ELR (cell line): ENCODE measurements at regions not wholly inside any gene's neighbourhood (a gene's known extent, or its start where the extent isn't known, plus 50 kb on each side); places are given as distances from the start of the nearest gene placed in this dataset.
A peak's percentile ranks its signal among the peaks of the same experiment; 100 is the strongest.

Experiments
- DNase-seq: peaks from one replicate; pipeline ENCODE4 v3.0.0-alpha.2; 2015; ENCODE audit warnings: low read depth

- no peak for DNase-seq
Measured at GRCh38 chr7:155215576-155216325, 81.9 kb upstream of the INSIG1 start.

GRCh38 chr7:155216475-155217272, 81.0 kb upstream of the INSIG1 start:
- peak; percentile 49 for DNase-seq

DNA sequence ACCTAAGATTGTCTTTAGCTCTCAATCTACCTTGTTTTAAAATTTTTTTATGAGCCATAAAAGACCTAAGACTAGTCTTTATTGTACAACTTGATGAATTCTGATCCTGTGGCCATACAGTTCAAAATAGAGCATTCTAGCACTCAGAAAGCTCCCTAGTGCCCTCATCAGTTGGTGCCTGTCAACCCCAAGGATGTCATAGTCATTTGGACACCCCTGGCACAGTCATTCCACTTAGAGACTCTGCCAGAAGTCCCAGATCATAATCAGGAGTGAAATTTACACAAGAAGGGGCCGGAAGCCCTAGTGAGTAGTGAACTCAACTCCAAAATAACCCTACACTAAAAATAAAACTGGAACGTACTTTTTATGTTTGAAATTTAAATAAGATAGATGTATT, 80.0 kb upstream of the INSIG1 start:
- DNase-seq = no peak

DNA sequence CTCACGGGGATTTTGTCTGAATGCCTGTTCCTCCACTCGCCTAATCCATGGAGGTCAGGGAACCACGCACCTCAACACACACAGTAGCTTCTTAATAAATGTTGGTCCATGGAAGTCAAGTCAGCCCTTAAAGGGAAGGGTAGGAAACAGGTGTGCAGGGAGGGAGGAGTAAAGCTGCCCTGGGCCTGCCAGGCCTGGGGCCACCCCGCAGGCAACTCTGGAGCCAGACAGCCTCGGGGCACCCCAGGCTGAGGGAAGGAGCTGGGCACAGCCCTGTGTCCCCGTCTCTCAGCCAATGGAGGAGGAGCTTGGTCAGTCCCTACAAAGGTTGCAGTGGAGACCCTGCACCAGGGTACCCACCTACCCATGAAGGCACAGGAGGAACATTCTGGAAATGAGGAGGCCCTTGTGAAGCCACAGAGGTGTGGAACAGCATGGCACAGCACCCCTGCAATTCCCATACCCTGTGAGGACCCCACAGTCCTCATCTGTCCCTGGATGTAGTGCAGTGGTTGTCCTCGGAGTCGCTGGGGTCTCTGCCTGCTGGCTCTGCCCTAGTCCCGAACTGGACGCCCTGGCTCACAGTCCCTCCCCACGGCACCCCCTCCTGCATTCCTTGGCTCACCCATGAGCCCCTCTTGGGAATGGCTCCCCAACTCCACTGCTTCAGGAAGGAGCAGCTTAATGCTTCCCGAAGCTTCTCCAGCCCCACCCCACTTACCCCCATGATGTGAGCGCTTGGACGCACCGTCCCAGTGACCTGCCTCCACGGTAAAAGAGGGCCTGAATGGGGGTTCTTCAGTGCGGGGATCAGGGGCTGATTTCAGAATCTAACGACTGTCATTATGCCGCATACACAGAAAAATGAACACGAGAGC, 79.2 kb upstream of the INSIG1 start:
- no peak for DNase-seq

DNA sequence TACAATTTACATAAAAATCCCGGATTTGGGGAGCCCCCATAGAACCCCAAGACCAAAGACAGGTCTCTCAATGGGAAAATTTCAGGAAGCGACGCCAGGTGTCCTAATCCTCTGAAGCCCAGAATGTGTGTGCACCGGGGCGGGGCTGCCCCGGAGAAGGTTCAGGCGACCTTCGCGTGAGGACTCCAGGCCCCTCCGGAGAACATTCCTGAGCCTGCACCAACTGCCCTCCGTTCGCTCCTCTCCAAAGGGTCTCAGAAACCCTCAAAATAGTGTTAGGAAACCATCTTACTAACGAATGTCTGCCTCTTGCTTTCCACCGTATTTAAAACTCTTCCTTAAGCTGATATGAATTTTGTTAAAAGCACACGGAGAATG, 78.5 kb upstream of the INSIG1 start:
- no peak for DNase-seq

- DNase-seq = no peak
Measured at GRCh38 chr7:155219947-155220769, 77.5 kb upstream of the INSIG1 start.

DNA sequence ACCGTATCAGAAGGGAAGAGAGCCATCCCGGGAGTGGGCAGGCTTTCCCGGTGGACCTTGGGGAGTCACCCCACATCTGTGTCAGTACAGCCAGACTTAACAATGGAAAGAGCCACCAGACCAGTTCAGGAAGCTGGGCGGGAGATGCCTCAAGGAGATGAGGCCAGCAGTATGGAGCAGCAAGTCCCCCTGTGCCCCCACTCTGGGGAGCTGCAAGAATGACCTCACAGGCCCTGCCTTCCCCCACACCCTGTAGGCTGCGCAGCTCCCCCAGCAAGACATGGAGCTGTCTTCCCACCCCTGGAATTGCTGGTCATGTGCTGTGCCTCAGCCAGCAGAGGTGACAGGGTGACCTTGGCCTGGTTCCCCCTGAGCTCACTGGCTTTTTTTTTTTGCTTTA, 76.8 kb upstream of the INSIG1 start:
- no peak for DNase-seq

GRCh38 chr7:155221547-155221946, 76.1 kb upstream of the INSIG1 start:
- DNase-seq = no peak

DNA sequence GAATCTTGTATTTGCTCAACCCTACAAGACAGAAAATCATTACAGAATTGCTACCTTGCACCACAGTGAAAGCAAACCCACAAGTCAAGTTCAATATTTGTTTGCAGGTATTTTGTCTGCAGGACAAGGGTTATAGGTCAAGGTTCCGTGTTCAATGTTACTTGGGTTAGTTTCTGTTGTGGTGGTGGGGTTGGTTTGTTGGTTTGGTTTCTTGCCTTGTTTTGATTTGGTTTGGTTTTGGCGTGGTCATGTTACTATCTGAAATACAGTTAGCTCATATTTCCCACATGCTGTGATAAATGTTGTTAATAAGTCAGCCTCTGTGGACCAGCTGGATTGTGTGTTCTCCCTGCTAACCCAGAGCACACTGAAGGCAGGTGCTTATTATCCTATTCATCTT, 75.6 kb upstream of the INSIG1 start:
- no peak for DNase-seq

GRCh38 chr7:155222573-155222972, 75.1 kb upstream of the INSIG1 start:
- DNase-seq = peak; percentile 8

GRCh38 chr7:155223021-155223420, 74.7 kb upstream of the INSIG1 start:
- no peak for DNase-seq

GRCh38 chr7:155223503-155223902, 74.2 kb upstream of the INSIG1 start:
- DNase-seq = no peak

DNA sequence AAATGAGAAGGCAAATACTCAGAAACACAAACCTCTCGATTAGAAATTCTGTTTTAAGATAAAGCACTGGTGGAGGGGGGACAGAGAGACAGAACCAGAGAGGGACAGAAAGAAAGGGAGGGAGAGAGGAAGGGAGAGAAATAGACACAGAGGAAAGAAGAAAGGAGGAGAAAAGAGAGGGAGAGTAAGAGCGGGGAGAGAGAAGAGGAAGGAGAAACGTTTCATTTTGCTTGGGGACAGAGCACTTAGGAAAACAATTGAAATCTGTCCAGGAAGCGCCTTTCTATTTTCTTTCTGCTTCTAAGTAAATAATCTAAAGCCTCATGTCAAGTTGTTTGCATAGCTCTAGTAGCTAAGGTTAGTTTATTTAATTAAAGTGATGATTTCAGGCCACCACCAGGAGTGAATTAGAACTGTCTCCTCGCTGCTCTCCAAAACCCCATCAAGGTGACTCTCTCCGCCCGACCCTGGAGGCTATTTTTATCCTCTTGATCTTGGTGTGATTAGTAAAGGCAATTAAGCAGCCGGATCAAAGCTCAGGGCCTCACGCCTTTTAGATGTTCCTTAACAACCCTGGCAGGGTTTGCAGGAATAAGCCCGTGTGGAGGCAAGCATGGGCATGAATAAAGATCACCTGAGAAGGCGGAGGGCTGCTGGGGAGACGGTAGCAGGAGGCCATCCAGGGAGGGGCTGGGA, 73.4 kb upstream of the INSIG1 start:
- no peak for DNase-seq

- DNase-seq = no peak
Measured at GRCh38 chr7:155225095-155225494, 72.6 kb upstream of the INSIG1 start.

- DNase-seq = no peak
Measured at GRCh38 chr7:155225516-155225915, 72.2 kb upstream of the INSIG1 start.

GRCh38 chr7:155226261-155227003, 71.2 kb upstream of the INSIG1 start:
- no peak for DNase-seq

DNA sequence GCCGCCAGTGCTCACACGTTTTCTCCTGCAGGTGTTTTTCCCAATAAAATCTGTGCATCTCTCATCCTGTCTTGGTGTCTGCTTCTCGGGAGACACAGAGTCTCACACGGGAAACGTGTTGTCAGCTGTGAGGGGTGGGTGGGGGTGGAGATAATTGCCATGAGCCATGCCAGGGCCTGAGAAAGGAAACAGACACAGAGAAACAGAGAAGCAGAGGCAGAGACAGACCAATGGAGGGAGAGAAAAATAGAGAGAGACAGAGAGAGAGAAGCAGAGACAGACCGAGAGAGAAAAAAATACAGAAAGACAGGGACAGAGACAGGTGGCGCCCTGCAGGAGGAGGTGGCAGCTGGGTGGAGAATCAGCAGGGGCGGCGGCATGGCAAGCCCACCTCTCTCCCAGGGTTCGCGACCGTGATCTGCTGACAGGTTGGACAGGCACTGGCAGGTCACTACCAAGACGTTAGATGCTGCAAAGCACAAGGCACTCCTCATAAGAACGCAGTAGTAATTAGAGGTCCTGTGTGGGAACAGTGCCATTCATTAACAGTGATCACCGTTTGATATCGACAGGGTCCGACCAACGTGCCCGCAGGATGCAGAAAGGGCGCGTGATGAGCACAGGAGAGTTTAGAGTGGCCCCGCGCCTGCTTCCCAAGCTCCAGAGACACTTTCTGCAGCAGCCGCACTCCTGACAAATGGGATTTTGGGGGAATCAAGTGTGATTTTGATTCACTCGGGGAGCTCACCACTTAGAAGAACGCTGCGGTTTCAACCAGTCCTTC, 70.5 kb upstream of the INSIG1 start:
- DNase-seq = no peak

DNA sequence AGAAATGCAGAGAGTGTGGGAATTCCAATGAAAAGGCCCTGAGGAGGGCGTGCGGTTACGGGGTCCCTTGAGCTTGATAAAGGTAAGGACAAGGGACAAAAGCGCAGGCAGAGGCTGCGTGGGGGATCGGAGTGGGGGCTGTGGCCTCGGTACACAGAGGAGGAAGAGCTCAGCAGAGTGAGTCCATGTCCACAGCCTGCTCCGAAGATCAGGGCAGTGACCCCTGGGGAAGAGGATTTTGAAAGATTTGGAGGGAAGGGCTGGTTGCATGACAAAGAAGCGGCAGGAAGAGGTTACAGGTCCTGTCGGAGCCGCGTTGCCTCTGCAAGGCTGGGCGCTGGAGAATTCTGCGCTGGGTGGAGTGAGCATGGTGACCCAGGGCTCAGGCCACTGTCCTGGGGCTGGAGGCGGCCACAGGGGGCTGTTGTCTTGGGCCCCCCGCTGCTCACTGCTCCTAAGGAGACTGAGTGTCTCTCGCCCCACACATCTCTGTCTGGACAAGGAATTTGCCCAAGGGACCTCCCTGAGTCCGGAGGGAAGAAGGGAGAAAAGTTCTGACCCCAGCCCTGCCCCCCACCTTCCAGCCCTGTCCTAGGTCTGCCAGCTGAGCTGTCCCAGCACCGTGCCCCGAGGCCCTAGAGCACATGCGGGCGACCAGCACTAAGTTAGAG, 69.8 kb upstream of the INSIG1 start:
- DNase-seq = no peak

- peak; percentile 42 for DNase-seq
Measured at GRCh38 chr7:155228459-155228845, 69.2 kb upstream of the INSIG1 start.
